ENCODE measurements at regions not wholly inside any gene's neighbourhood (a gene's known extent, or its start where the extent isn't known, plus 50 kb on each side); places are given as distances from the start of the nearest gene placed in this dataset.

DNA sequence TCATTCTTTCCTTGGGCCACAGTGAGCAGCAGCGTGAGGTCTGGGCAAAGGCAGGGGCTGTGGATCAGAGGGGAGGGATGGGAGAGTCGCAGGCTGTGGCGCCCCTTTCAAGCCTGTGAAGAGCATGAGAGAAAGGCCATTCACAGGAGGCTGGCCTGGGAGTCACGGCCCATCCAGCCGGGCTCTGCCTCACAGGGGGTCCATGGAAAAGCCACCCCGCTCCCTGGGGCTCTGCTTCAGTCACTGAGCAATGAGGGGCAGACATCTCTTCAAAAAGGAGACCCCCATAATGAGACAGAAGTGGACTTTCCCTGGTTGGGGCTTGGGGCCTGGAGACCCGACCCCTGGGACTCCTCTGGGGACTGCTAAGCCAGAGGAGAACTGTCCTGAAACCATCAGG, 117.0 kb upstream of the GSC start:
- DNase-seq (ENCODE audit: low spot score), result no peak
- TF ChIP-seq, protein P1, sequence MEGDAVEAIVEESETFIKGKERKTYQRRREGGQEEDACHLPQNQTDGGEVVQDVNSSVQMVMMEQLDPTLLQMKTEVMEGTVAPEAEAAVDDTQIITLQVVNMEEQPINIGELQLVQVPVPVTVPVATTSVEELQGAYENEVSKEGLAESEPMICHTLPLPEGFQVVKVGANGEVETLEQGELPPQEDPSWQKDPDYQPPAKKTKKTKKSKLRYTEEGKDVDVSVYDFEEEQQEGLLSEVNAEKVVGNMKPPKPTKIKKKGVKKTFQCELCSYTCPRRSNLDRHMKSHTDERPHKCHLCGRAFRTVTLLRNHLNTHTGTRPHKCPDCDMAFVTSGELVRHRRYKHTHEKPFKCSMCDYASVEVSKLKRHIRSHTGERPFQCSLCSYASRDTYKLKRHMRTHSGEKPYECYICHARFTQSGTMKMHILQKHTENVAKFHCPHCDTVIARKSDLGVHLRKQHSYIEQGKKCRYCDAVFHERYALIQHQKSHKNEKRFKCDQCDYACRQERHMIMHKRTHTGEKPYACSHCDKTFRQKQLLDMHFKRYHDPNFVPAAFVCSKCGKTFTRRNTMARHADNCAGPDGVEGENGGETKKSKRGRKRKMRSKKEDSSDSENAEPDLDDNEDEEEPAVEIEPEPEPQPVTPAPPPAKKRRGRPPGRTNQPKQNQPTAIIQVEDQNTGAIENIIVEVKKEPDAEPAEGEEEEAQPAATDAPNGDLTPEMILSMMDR (IDR thresholded peaks at IDR 0.05), result no peak

DNA sequence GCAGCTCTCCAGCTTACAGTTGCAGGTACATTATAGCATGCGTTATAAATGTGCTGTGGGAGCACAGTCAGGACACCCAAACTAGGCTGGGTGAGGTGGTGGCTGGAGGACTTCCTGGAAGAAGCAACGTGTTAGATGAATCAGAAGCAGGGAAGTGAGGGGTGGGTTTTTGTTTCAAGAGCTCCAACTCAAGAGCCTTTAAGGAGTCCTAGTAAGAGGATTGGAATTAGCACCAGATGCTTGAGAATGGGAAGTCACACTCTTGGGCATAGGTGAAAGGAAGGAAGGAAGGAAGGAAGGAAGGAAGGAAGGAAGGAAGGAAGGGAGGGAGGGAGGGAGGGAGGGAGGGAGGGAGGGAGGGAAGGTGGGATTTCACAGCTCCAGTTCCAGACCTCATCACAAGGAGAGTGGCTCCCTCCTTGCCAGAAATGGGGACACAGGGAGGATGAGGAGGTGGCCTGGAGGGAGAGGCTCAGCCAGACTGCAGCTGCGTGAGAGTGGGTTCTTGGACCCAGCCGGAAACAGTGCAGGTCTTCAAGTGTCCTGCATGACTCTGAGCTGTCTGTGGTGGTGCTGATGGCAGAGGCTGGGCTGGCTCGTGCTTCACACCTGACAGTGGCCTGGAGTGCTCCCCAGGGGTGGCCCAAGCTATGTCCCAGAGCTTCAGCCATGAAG, 115.7 kb upstream of the GSC start:
- DNase-seq (ENCODE audit: low spot score) (no peak), ATAC-seq (ENCODE audit: low FRiP score) (no peak)
- TF ChIP-seq, protein P1 (IDR thresholded peaks at IDR 0.05), result no peak

More for the DNA sequence above, 117.0 kb upstream of the GSC start:
- ATAC-seq (ENCODE audit: low FRiP score), result no peak

DNA sequence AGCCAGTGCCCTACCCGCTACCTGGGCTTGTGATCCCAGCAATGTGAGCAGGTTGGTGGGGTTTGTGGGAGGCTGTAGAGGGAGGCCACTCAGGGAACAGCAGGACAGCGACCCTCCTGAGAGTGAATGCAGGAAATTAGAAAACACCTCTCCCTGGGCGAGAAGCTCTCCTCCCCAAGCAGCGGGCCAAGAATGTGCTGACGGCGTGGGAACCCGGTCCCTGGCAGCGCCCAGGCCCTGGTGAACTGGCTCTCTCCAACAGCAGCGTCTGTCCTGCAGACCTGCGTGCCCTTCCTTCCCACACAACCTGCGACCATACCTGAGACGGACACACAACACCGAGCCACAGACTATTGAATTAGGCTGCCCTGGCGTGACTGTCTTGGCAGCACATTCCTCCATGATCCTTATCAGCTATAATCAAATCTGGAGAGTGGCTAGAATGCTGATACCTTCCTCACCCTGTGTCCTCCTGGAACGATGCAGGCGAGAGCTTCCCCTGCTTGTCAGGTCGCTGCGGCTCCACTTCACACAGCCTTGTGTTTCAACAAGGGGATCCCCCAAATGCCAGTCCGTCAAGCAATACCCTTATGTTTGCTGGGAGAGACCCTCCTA, 114.8 kb upstream of the GSC start:
- no peak for DNase-seq (ENCODE audit: low spot score)
- TF ChIP-seq, protein P1 (IDR thresholded peaks at IDR 0.05), result no peak
- ATAC-seq (ENCODE audit: low FRiP score), result no peak

DNA sequence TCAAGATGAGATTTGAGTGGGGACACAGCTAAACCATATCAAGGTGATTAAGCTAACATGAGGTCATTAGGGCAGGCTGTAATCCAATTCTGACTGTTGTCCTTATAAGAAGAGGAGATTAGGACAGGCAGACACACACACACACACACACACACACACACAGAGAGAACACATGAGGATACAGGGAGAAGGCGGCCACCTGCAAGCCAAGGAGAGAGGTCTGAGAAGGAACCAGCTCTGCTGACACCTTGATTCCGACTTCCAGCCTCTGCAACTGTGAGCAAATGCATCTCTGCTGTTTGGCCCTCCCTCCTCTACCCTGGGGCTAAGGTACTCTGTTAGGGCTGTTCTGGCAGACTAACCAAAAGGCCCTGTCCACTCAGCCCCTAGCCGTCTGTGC, 112.5 kb upstream of the GSC start:
- no peak for ATAC-seq (ENCODE audit: low FRiP score)
- DNase-seq (ENCODE audit: low spot score), result no peak
- TF ChIP-seq, protein P1 (IDR thresholded peaks at IDR 0.05), result no peak

DNA sequence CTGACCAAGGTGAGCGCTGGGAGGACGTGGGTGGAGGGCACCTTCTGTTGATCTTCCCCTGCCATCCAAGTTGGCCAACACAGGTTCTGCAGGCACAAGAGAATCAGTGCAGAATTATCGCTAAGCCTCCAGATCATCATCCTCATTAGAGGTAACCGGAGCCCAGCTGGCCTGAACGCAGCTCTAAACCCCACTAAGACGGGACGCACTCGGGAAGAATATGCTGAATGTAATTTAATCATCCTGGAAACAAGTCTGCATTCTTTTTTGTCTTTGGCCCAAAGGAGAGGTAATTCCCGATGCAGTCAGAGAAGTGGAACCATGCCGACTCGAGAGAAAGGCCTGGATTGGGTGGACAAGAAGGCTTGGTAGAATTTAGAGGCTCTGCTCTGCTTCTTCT, 111.0 kb upstream of the GSC start:
- DNase-seq (ENCODE audit: low spot score), result no peak
- TF ChIP-seq, protein P1 (IDR thresholded peaks at IDR 0.05), result no peak
- no peak for ATAC-seq (ENCODE audit: low FRiP score)

DNA sequence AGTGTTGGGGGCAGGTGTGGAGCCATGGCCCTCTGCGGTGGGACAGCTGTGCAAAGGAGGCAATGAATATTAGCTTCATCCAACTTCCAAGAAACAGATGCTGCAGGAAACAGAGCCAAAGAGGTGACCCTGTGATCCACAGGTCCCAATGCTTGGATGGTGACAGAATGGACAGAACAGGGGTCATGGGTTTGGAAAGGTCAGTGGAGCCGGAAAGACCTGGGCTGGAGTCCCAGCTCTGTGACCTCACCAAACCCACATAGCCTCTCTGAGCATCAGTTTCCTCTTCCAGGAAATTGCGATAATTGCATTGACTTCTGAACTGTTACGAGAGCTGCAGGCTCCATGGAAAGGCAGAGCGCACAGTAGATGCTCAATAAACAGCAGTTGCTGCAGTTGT, 110.2 kb upstream of the GSC start:
- DNase-seq (ENCODE audit: low spot score) (no peak), ATAC-seq (ENCODE audit: low FRiP score) (no peak)
- TF ChIP-seq, protein P1 (IDR thresholded peaks at IDR 0.05), result no peak

DNA sequence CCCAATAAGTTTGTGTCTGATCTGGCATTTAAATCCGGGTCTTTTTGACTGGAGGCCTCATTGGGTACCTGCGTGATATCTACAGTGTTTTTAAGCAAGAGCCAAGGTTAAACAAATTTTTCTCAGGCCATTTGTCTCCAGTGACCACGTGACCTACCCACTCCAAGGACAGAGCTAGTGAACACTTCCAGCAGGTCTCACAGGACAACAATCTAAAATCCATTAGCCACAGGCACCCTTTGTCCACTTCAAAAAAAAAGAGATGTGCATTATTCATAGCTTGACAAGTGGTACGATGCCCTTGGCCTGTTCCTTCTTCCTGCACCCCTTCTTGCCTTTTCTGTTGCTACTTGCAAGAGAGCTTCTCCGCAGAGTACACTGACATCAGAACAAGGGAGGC, 109.6 kb upstream of the GSC start:
- TF ChIP-seq, protein P1 (IDR thresholded peaks at IDR 0.05), result no peak
- ATAC-seq (ENCODE audit: low FRiP score) (no peak), DNase-seq (ENCODE audit: low spot score) (no peak)
